Spleen (tissue), 7 donors: ENCODE measurements at regions not wholly inside any gene's neighbourhood (a gene's known extent, or its start where the extent isn't known, plus 50 kb on each side); places are given as distances from the start of the nearest gene placed in this dataset.
"Not testable (repeated sequence)": the region's sequence is repeated elsewhere in the genome, so short reads cannot be mapped to it uniquely, and the experiment has no call there.

Experiments used
- CTCF ChIP-seq, 11 experiments: fragments of 200-600 bp in 7 of 11; fragments of 450-650 bp in 4 of 11; sonication (generic) in 4 of 11; IDR thresholded peaks in 8 of 11; conservative IDR thresholded peaks in 3 of 11; 1 replicate in 7 of 11; 2 replicates in 4 of 11; pipeline versions ENCODE4 v1.4.0 to v1.8.0; 2016 to 2021; ENCODE audit warnings: antibody characterized with exemption in 11 of 11, inconsistent platforms in 4 of 11, mild to moderate bottlenecking in 1 of 11
- POLR2A ChIP-seq, 3 donors: fragments of 450-650 bp; IDR thresholded peaks; one replicate each; pipeline ENCODE4 v1.5.1; 2017; ENCODE audit warnings: antibody characterized with exemption in 3 of 3, mild to moderate bottlenecking in 1 of 3
- donor health status: DM: no; HTN: no; CAD: no; lungs with moderate emphysema.
- donor health status: DM: no; HTN: no; CAD: no.
- donor health status: DM: no; HTN: no; CAD: no.

DNA sequence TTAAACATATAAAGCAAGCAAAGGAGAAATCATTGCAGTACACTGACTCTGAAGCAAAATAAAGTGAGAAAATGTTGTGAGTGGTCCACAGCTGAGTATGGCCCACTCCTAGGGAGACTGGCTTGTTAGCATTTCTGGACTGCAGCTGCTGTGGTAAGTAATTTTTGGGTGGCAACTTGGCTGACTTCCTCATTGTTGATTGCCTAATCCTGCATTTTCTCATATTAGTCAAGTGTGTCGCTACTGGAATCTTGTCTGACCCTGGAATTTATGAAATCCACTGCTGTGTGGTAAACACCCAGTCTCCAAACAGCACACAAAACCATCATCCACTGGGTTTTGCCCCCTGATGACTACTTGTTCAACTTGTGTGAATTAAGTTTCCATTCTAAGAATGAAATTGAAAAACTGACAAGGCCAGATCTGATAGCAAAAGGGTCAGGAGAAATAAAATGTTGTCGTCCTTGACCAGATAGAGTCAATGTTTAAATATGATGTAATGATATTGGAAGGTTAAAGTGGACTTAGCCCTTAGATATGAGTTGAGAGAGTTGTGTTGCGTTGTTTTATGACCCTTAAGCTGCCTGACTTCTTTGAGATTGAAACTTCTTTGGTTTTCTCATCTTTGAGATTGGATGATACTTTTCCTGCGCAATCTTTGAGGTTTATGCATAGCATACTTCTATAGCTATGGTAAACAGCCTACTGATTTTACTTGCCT lies 106.6 kb upstream of the SEC22B start:
- not testable (repeated sequence) for TF ChIP-seq POLR2A (IDR thresholded peaks at IDR 0.05); CTCF (IDR thresholded peaks at IDR 0.05 in 8 of 11, conservative IDR thresholded peaks at IDR 0.05 in 3 of 11)
